ENCODE measurements at regions not wholly inside any gene's neighbourhood (a gene's known extent, or its start where the extent isn't known, plus 50 kb on each side); places are given as distances from the start of the nearest gene placed in this dataset.

- WGBS, 2 experiments (ENCODE audit: extremely low coverage in 1 of 2, insufficient coverage in 1 of 2, insufficient read length in 1 of 2, insufficient replicate concordance in 2 of 2, low coverage in 1 of 2, low lambda C conversion rate in 2 of 2, missing lambda C conversion rate in 1 of 2) = 89% methylated on average over 19 of the region's 20 CpGs; no CpG with 5 or more reads in 1 of the 2 experiments
- no peak overlapping the region for H3K4me3 ChIP-seq (ENCODE audit: extremely low read depth in 1 of 4, insufficient read depth in 2 of 4, low read depth in 3 of 4, low read length in 4 of 4)
- ChIA-PET POLR2A (ENCODE audit: partially characterized antibody) (no interaction called here), CTCF (ENCODE audit: partially characterized antibody) (interaction anchor here (1.2 kb wide), 1 partner anchor 87 kb away, joined by 5 read pairs; no protein-coding TSS in a partner anchor)
- H3K9me3 ChIP-seq (ENCODE audit: insufficient read depth in 2 of 2, low read depth in 1 of 2, low read length in 1 of 2) = no peaks in the 10 kb centered on the region
- no peak overlapping the region for H4K8ac ChIP-seq (ENCODE audit: extremely low read depth, insufficient read depth, low read length)
- peaks cover 0 to 12% of the 10 kb centered on the region in 2 experiments for H4K20me1 ChIP-seq (replicated peaks in 1 of 2; ENCODE audit: control insufficient read depth in 1 of 2, insufficient read depth in 2 of 2, low read length in 2 of 2)
- peaks cover 0 to 2% (median 0%) of the 10 kb centered on the region in 4 experiments; a peak in 1 of 7 replicates for H3K4me1 ChIP-seq (replicated peaks in 1 of 4; ENCODE audit: control insufficient read depth in 3 of 4, insufficient read depth in 4 of 4, low read length in 3 of 4)
- H2BK20ac ChIP-seq (ENCODE audit: low read length) = no peak overlapping the region
- no peak overlapping the region for H4K91ac ChIP-seq (replicated peaks; ENCODE audit: insufficient read length, low read length)
- no peak overlapping the region for H3K14ac ChIP-seq (ENCODE audit: insufficient read length)
- H3K27me3 ChIP-seq (replicated peaks in 1 of 4; ENCODE audit: control insufficient read depth in 3 of 4, extremely low read depth in 1 of 4, insufficient read depth in 3 of 4, low read length in 3 of 4) = peaks cover 15 to 58% (median 42%) of the 10 kb centered on the region in 4 experiments
- no peak overlapping the region for H3K18ac ChIP-seq (ENCODE audit: extremely low read depth, low read length)
- H2BK120ac ChIP-seq (replicated peaks; ENCODE audit: low read depth, low read length) = no peak overlapping the region
- FAIRE-seq = no peak
- no peak overlapping the region for H3K9ac ChIP-seq (replicated peaks in 1 of 4; ENCODE audit: extremely low read depth in 1 of 4, low read depth in 3 of 4, low read length in 3 of 4)
- no peak overlapping the region for H3K23ac ChIP-seq (ENCODE audit: insufficient read length)
- H3K79me1 ChIP-seq (ENCODE audit: low read depth, low read length) = no peaks in the 10 kb centered on the region
- H4K5ac ChIP-seq (ENCODE audit: insufficient read length, low read depth, low read length) = no peak overlapping the region
- H2BK5ac ChIP-seq (ENCODE audit: low read depth, low read length) = no peak overlapping the region
- DNase-seq (ENCODE audit: low read depth in 1 of 2, low spot score in 2 of 2) = no peak
- H3K23me2 ChIP-seq (ENCODE audit: low read depth, low read length) = no peaks in the 10 kb centered on the region
- no peak overlapping the region for H2AK5ac ChIP-seq (ENCODE audit: low read depth, low read length)
- H3K56ac ChIP-seq (replicated peaks; ENCODE audit: insufficient read length, low read depth, low read length) = no peak overlapping the region
- no peak overlapping the region for H2AFZ ChIP-seq (ENCODE audit: low read length)
- no peak overlapping the region for H2BK15ac ChIP-seq (ENCODE audit: low read length)
- no peak overlapping the region for H2BK12ac ChIP-seq (ENCODE audit: low read depth, low read length)
- H3K27ac ChIP-seq (ENCODE audit: low read depth, low read length) = no peak overlapping the region
- no peak overlapping the region for H3K4me2 ChIP-seq (ENCODE audit: insufficient read depth in 1 of 2, low read depth in 2 of 2, low read length in 2 of 2)
- H3K36me3 ChIP-seq (ENCODE audit: control insufficient read depth in 2 of 4, insufficient read depth in 4 of 4, low read length in 3 of 4) = no peaks in the 10 kb centered on the region
- H3K4ac ChIP-seq (replicated peaks; ENCODE audit: insufficient read length, low read depth, low read length) = no peak overlapping the region
- H3K79me2 ChIP-seq (ENCODE audit: control insufficient read depth in 1 of 2, insufficient read depth in 2 of 2, low read length in 2 of 2) = no peaks in the 10 kb centered on the region
- no peak for TF ChIP-seq POU5F1 (IDR thresholded peaks at IDR 0.05; ENCODE audit: low read depth, low read length)
- no peak for TF ChIP-seq CBX8 (IDR thresholded peaks at IDR 0.05; ENCODE audit: borderline replicate concordance, low read depth, low read length)
- no peak for TF ChIP-seq CREB1 (IDR thresholded peaks at IDR 0.05)
- no peak for TF ChIP-seq ASH2L (IDR thresholded peaks at IDR 0.05; ENCODE audit: low read length)
- no peak for TF ChIP-seq SP4 (IDR thresholded peaks at IDR 0.05; ENCODE audit: low read length)
- TF ChIP-seq SIRT6 (IDR thresholded peaks at IDR 0.05; ENCODE audit: low read length) = no peak
- TF ChIP-seq CHD2 (IDR thresholded peaks at IDR 0.05; ENCODE audit: low read length) = no peak
- no peak for TF ChIP-seq BRCA1 (IDR thresholded peaks at IDR 0.05; ENCODE audit: low read depth, low read length)
- no peak for TF ChIP-seq RFX5 (IDR thresholded peaks at IDR 0.05; ENCODE audit: borderline replicate concordance, low read depth, low read length)
- TF ChIP-seq CTCF (IDR thresholded peaks at IDR 0.05; ENCODE audit: control extremely low read depth in 1 of 3, insufficient read depth in 1 of 3, low read depth in 1 of 3, low read length in 3 of 3) = no peak
- no peak for TF ChIP-seq HDAC6 (IDR thresholded peaks at IDR 0.05; ENCODE audit: low read depth, low read length)
- TF ChIP-seq SP1 (IDR thresholded peaks at IDR 0.05; ENCODE audit: low read depth, low read length) = no peak
- TF ChIP-seq POLR2A (IDR thresholded peaks at IDR 0.05; ENCODE audit: control extremely low read depth in 1 of 2, low read depth in 2 of 2, low read length in 2 of 2) = no peak
Observed at GRCh38 chr2:242038166-242038927, 168.8 kb downstream of the RTP5 start.

All from H1 (cell line).